ENCODE measurements at regions not wholly inside any gene's neighbourhood (a gene's known extent, or its start where the extent isn't known, plus 50 kb on each side); places are given as distances from the start of the nearest gene placed in this dataset.

GRCh38 chr6:14711704-14712379 lies 534.0 kb upstream of the JARID2 start:
- DNase-seq (ENCODE audit: low spot score) = no peak
- no peak for TF ChIP-seq CTCF (IDR thresholded peaks at IDR 0.05; ENCODE audit: poor library complexity, severe bottlenecking)
- Histone ChIP-seq H3K27me3 (ENCODE audit: insufficient read depth, poor library complexity, severe bottlenecking) (no peaks in the 10 kb centered on the region), H3K9me3 (ENCODE audit: severe bottlenecking) (no peaks in the 10 kb centered on the region), H3K27ac (ENCODE audit: poor library complexity, severe bottlenecking) (peak overlapping the region; percentile 75), H3K36me3 (ENCODE audit: low read depth) (no peaks in the 10 kb centered on the region), H3K4me3 (ENCODE audit: severe bottlenecking) (no peak overlapping the region), H3K4me1 (ENCODE audit: insufficient read depth, poor library complexity, severe bottlenecking) (peaks cover 28% of the 10 kb centered on the region)
- ATAC-seq (ENCODE audit: low read depth) = no peak

- Histone ChIP-seq H3K4me1 (ENCODE audit: insufficient read depth, poor library complexity, severe bottlenecking) (peaks cover 27% of the 10 kb centered on the region), H3K36me3 (ENCODE audit: low read depth) (no peaks in the 10 kb centered on the region), H3K27me3 (ENCODE audit: insufficient read depth, poor library complexity, severe bottlenecking) (no peaks in the 10 kb centered on the region), H3K4me3 (ENCODE audit: severe bottlenecking) (no peak overlapping the region), H3K27ac (ENCODE audit: poor library complexity, severe bottlenecking) (peak overlapping the region; percentile 75), H3K9me3 (ENCODE audit: severe bottlenecking) (no peaks in the 10 kb centered on the region)
- DNase-seq (ENCODE audit: low spot score) (no peak), ATAC-seq (ENCODE audit: low read depth) (peak; percentile 56; the same call in 2 of the 3 replicates)
- TF ChIP-seq CTCF (IDR thresholded peaks at IDR 0.05; ENCODE audit: poor library complexity, severe bottlenecking) = no peak
Observed at GRCh38 chr6:14713008-14713960, 532.6 kb upstream of the JARID2 start.

GRCh38 chr6:14713966-14714631 lies 531.8 kb upstream of the JARID2 start:
- peaks cover 27% of the 10 kb centered on the region for H3K4me1 ChIP-seq (ENCODE audit: insufficient read depth, poor library complexity, severe bottlenecking)
- DNase-seq (ENCODE audit: low spot score) (no peak), ATAC-seq (ENCODE audit: low read depth) (no peak)
- H3K4me3 ChIP-seq (ENCODE audit: severe bottlenecking) = no peak overlapping the region
- no peaks in the 10 kb centered on the region for H3K27me3 ChIP-seq (ENCODE audit: insufficient read depth, poor library complexity, severe bottlenecking)
- peak overlapping the region; percentile 75 for H3K27ac ChIP-seq (ENCODE audit: poor library complexity, severe bottlenecking)
- H3K36me3 ChIP-seq (ENCODE audit: low read depth) = no peaks in the 10 kb centered on the region
- TF ChIP-seq CTCF (IDR thresholded peaks at IDR 0.05; ENCODE audit: poor library complexity, severe bottlenecking) = no peak
- no peaks in the 10 kb centered on the region for H3K9me3 ChIP-seq (ENCODE audit: severe bottlenecking)

GRCh38 chr6:14715076-14715475 lies 530.8 kb upstream of the JARID2 start:
- peaks cover 27% of the 10 kb centered on the region for H3K4me1 ChIP-seq (ENCODE audit: insufficient read depth, poor library complexity, severe bottlenecking)

More at GRCh38 chr6:14715076-14715475, 530.8 kb upstream of the JARID2 start:
- no peak for DNase-seq (ENCODE audit: low spot score)
- no peaks in the 10 kb centered on the region for H3K27me3 ChIP-seq (ENCODE audit: insufficient read depth, poor library complexity, severe bottlenecking)
- H3K9me3 ChIP-seq (ENCODE audit: severe bottlenecking) = no peaks in the 10 kb centered on the region
- no peak overlapping the region for H3K4me3 ChIP-seq (ENCODE audit: severe bottlenecking)
- no peak overlapping the region for H3K27ac ChIP-seq (ENCODE audit: poor library complexity, severe bottlenecking)
- no peak for TF ChIP-seq CTCF (IDR thresholded peaks at IDR 0.05; ENCODE audit: poor library complexity, severe bottlenecking)
- no peak for ATAC-seq (ENCODE audit: low read depth)
- H3K36me3 ChIP-seq (ENCODE audit: low read depth) = no peaks in the 10 kb centered on the region
